GM13976 (cell line): ENCODE measurements at regions not wholly inside any gene's neighbourhood (a gene's known extent, or its start where the extent isn't known, plus 50 kb on each side); places are given as distances from the start of the nearest gene placed in this dataset.
"Not testable (repeated sequence)": the region's sequence is repeated elsewhere in the genome, so short reads cannot be mapped to it uniquely, and the experiment has no call there.

Experiments
- DNase-seq: peaks from one replicate; pipeline ENCODE4 v3.0.0; 2012; ENCODE audit warnings: low spot score
- CTCF ChIP-seq: IDR thresholded peaks from 2 replicates; pipeline ENCODE4 v1.5.1; 2012; ENCODE audit warnings: borderline replicate concordance, mild to moderate bottlenecking; ENCODE audit not compliant: insufficient read depth; ENCODE audit errors: extremely low read depth, missing control alignments, control extremely low read depth
- in situ Hi-C: fragments of 300-500 bp; cut with MboI; formaldehyde crosslinking; loops from one replicate; pipeline ENCODE4 v1.12.0; 2022; ENCODE audit warnings: low sequenced_read_pairs, mixed read lengths, inconsistent platforms; ENCODE audit not compliant: unreplicated experiment

- in situ Hi-C loops: no loop called here
- no peak for DNase-seq
- no peak for TF ChIP-seq CTCF
Observed at GRCh38 chr1:184194236-184194635, 142.7 kb downstream of the TSEN15 start.

GRCh38 chr1:184195722-184196121, 144.2 kb downstream of the TSEN15 start:
- in situ Hi-C loops: not testable (repeated sequence)

GRCh38 chr1:184197831-184198230, 146.3 kb downstream of the TSEN15 start:
- DNase-seq: no peak
- no peak for TF ChIP-seq CTCF
- in situ Hi-C loops: no loop called here

More at GRCh38 chr1:184195722-184196121, 144.2 kb downstream of the TSEN15 start:
- not testable (repeated sequence) for DNase-seq

GRCh38 chr1:184199036-184199435, 147.5 kb downstream of the TSEN15 start:
- no peak for TF ChIP-seq CTCF
- DNase-seq: no peak
- in situ Hi-C loops: no loop called here

- in situ Hi-C loops: loop anchor here (25.0 kb wide), 1 partner anchor 537 kb away; the partner anchor contains the start of gene APOBEC4
- no peak for TF ChIP-seq CTCF
- no peak for DNase-seq
Observed at GRCh38 chr1:184199438-184200085, 148.0 kb downstream of the TSEN15 start.

- in situ Hi-C loops: loop anchor here (25.0 kb wide), 1 partner anchor 546 kb away; the partner anchor contains the start of gene APOBEC4
- TF ChIP-seq CTCF: no peak
- DNase-seq: no peak
Observed at GRCh38 chr1:184208622-184209021, 157.1 kb downstream of the TSEN15 start.

- TF ChIP-seq CTCF: no peak
- in situ Hi-C loops: loop anchor here (25.0 kb wide), 1 partner anchor 548 kb away; the partner anchor contains the start of gene APOBEC4
- DNase-seq: no peak
Observed at GRCh38 chr1:184210031-184210430, 158.5 kb downstream of the TSEN15 start.
